Suprapubic skin (tissue), 3 donors: ENCODE measurements at regions not wholly inside any gene's neighbourhood (a gene's known extent, or its start where the extent isn't known, plus 50 kb on each side); places are given as distances from the start of the nearest gene placed in this dataset.

Experiments
- CTCF ChIP-seq, 2 donors: fragments of 200-600 bp in 1 of 2; fragments of 450-650 bp in 1 of 2; sonication (generic) in 1 of 2; IDR thresholded peaks; one replicate each; pipeline ENCODE4 v1.5.1; 2016 to 2019; ENCODE audit warnings: antibody characterized with exemption in 2 of 2, mild to moderate bottlenecking in 1 of 2, moderate library complexity in 1 of 2
- POLR2AphosphoS5 ChIP-seq, 3 donors: sonication (generic); formaldehyde crosslinking; IDR thresholded peaks; one replicate each; pipeline ENCODE4 v1.6.1; 2017; ENCODE audit warnings: antibody characterized with exemption in 3 of 3

DNA sequence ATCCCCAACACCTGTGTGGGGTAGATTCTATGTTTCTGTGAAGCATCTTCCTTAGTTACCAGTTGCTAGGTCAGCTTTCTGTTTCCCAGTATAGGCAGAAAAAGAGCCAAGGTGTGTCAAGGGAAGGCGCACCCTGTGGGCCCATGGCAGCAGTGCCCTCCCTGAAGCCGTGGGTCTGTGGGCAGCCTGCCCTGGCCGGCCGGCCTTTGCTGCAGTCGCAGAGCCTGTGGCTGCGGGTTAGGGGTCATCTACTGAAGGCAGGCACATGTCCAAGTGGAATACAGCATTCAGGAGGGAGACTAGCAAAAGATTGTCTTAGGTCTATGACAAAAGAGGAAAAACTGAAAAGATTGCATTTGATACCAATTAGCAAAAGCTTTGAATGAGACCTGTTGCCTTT is 214.0 kb downstream of the IRS2 start:
- no peak for TF ChIP-seq CTCF (IDR thresholded peaks at IDR 0.05)
- TF ChIP-seq POLR2AphosphoS5 (IDR thresholded peaks at IDR 0.05), result no peak
